DND-41 (cell line): ENCODE measurements at regions not wholly inside any gene's neighbourhood (a gene's known extent, or its start where the extent isn't known, plus 50 kb on each side); places are given as distances from the start of the nearest gene placed in this dataset.

Experiments used
- CTCF ChIP-seq: IDR thresholded peaks from 2 replicates; pipeline ENCODE4 v1.5.1; 2012; ENCODE audit warnings: borderline replicate concordance, low read length, moderate library complexity, mild to moderate bottlenecking; ENCODE audit not compliant: poor library complexity, severe bottlenecking; ENCODE audit errors: extremely low read depth
- EZH2 ChIP-seq: IDR thresholded peaks from 3 replicates; pipeline ENCODE4 v1.6.1; 2012; ENCODE audit warnings: borderline replicate concordance, low read depth, mild to moderate bottlenecking, moderate library complexity, low read length, inconsistent platforms; ENCODE audit not compliant: severe bottlenecking

- no peak for TF ChIP-seq CTCF
- no peak for TF ChIP-seq EZH2
Observed at GRCh38 chr13:57862879-57863278, 231.3 kb downstream of the PCDH17 start.
